ENCODE measurements at regions not wholly inside any gene's neighbourhood (a gene's known extent, or its start where the extent isn't known, plus 50 kb on each side); places are given as distances from the start of the nearest gene placed in this dataset.

DNA sequence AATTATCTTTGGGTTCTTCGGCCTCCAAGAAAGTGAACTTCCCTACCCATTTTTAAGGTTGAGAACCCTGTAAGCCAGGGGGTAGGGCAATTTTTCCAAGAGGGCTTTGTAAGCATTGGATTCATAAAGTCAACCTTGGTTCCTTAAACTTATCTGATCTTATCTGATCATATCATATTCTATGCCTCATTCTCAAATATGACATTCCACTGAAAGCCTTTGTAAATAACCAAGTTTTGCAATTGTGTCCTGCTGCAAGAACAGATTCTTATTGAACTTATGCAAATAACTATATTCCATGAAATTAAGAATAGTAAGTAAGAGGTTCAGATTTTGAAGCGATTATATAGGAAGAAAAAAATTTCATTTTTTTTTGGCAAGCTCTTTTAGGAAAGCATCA lies 649.5 kb downstream of the LRRC70 start:
- TF ChIP-seq, protein P1, sequence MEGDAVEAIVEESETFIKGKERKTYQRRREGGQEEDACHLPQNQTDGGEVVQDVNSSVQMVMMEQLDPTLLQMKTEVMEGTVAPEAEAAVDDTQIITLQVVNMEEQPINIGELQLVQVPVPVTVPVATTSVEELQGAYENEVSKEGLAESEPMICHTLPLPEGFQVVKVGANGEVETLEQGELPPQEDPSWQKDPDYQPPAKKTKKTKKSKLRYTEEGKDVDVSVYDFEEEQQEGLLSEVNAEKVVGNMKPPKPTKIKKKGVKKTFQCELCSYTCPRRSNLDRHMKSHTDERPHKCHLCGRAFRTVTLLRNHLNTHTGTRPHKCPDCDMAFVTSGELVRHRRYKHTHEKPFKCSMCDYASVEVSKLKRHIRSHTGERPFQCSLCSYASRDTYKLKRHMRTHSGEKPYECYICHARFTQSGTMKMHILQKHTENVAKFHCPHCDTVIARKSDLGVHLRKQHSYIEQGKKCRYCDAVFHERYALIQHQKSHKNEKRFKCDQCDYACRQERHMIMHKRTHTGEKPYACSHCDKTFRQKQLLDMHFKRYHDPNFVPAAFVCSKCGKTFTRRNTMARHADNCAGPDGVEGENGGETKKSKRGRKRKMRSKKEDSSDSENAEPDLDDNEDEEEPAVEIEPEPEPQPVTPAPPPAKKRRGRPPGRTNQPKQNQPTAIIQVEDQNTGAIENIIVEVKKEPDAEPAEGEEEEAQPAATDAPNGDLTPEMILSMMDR (IDR thresholded peaks at IDR 0.05 in 4 of 5, conservative IDR thresholded peaks at IDR 0.05 in 1 of 5), result no peak
- TF ChIP-seq POLR2A (IDR thresholded peaks at IDR 0.05), result no peak
